ENCODE measurements at regions not wholly inside any gene's neighbourhood (a gene's known extent, or its start where the extent isn't known, plus 50 kb on each side); places are given as distances from the start of the nearest gene placed in this dataset.

- H3K18ac ChIP-seq (ENCODE audit: extremely low read depth, low read length) = no peak overlapping the region
- no peak overlapping the region for H3K4ac ChIP-seq (replicated peaks; ENCODE audit: insufficient read length, low read depth, low read length)
- no peak overlapping the region for H2BK5ac ChIP-seq (ENCODE audit: low read depth, low read length)
- 88% methylated on average over 1 of the region's 1 CpG; no CpG with 5 or more reads in 1 of the 2 experiments for WGBS, 2 experiments (ENCODE audit: extremely low coverage in 1 of 2, insufficient coverage in 1 of 2, insufficient read length in 1 of 2, insufficient replicate concordance in 2 of 2, low coverage in 1 of 2, low lambda C conversion rate in 2 of 2, missing lambda C conversion rate in 1 of 2)
- no peak overlapping the region for H4K91ac ChIP-seq (replicated peaks; ENCODE audit: insufficient read length, low read length)
- no peak overlapping the region for H2BK20ac ChIP-seq (ENCODE audit: low read length)
- H4K20me1 ChIP-seq (replicated peaks in 1 of 2; ENCODE audit: control insufficient read depth in 1 of 2, insufficient read depth in 2 of 2, low read length in 2 of 2) = no peaks in the 10 kb centered on the region
- H3K79me1 ChIP-seq (ENCODE audit: low read depth, low read length) = no peaks in the 10 kb centered on the region
- no peak overlapping the region for H4K5ac ChIP-seq (ENCODE audit: insufficient read length, low read depth, low read length)
- H3K4me2 ChIP-seq (ENCODE audit: insufficient read depth in 1 of 2, low read depth in 2 of 2, low read length in 2 of 2) = no peak overlapping the region
- DNase-seq (ENCODE audit: low read depth in 1 of 2, low spot score in 2 of 2) (no peak), FAIRE-seq (no peak)
- CTCF ChIA-PET (ENCODE audit: partially characterized antibody) = no interaction called here
- no peak for TF ChIP-seq JUND (IDR thresholded peaks at IDR 0.05; ENCODE audit: low read length)
- no peak for TF ChIP-seq CREB1 (IDR thresholded peaks at IDR 0.05)
- no peak for TF ChIP-seq TCF12 (IDR thresholded peaks at IDR 0.05; ENCODE audit: low read depth, low read length)
- TF ChIP-seq SIX5 (IDR thresholded peaks at IDR 0.05; ENCODE audit: low read depth, low read length) = no peak
- TF ChIP-seq RXRA (IDR thresholded peaks at IDR 0.05; ENCODE audit: insufficient read depth, low read depth, low read length) = no peak
- TF ChIP-seq POLR2A (IDR thresholded peaks at IDR 0.05; ENCODE audit: control extremely low read depth in 1 of 2, low read depth in 2 of 2, low read length in 2 of 2) = no peak
- no peak for TF ChIP-seq KDM5A (IDR thresholded peaks at IDR 0.05; ENCODE audit: low read length)
- no peak for TF ChIP-seq BRCA1 (IDR thresholded peaks at IDR 0.05; ENCODE audit: low read depth, low read length)
- no peak for TF ChIP-seq GABPA (IDR thresholded peaks at IDR 0.05; ENCODE audit: borderline replicate concordance, insufficient read depth, low read length)
- no peak for TF ChIP-seq KDM1A (IDR thresholded peaks at IDR 0.05; ENCODE audit: borderline replicate concordance, low read length)
- POLR2A ChIA-PET (ENCODE audit: partially characterized antibody) = no interaction called here
- H3K14ac ChIP-seq (ENCODE audit: insufficient read length) = no peak overlapping the region
- no peak overlapping the region for H2AFZ ChIP-seq (ENCODE audit: low read length)
- H3K4me1 ChIP-seq (replicated peaks in 1 of 4; ENCODE audit: control insufficient read depth in 3 of 4, insufficient read depth in 4 of 4, low read length in 3 of 4) = no peaks in the 10 kb centered on the region
- no peak overlapping the region for H2BK12ac ChIP-seq (ENCODE audit: low read depth, low read length)
- no peak overlapping the region for H3K23ac ChIP-seq (ENCODE audit: insufficient read length)
- no peaks in the 10 kb centered on the region for H3K79me2 ChIP-seq (ENCODE audit: control insufficient read depth in 1 of 2, insufficient read depth in 2 of 2, low read length in 2 of 2)
- H2BK120ac ChIP-seq (replicated peaks; ENCODE audit: low read depth, low read length) = no peak overlapping the region
- H3K27me3 ChIP-seq (replicated peaks in 1 of 4; ENCODE audit: control insufficient read depth in 3 of 4, extremely low read depth in 1 of 4, insufficient read depth in 3 of 4, low read length in 3 of 4) = no peaks in the 10 kb centered on the region
- H3K56ac ChIP-seq (replicated peaks; ENCODE audit: insufficient read length, low read depth, low read length) = no peak overlapping the region
- H3K9me3 ChIP-seq (ENCODE audit: insufficient read depth in 2 of 2, low read depth in 1 of 2, low read length in 1 of 2) = no peaks in the 10 kb centered on the region
- no peak overlapping the region for H3K27ac ChIP-seq (ENCODE audit: low read depth, low read length)
- H3K36me3 ChIP-seq (ENCODE audit: control insufficient read depth in 2 of 4, insufficient read depth in 4 of 4, low read length in 3 of 4) = no peaks in the 10 kb centered on the region
- H4K8ac ChIP-seq (ENCODE audit: extremely low read depth, insufficient read depth, low read length) = no peak overlapping the region
- H3K4me3 ChIP-seq (ENCODE audit: extremely low read depth in 1 of 4, insufficient read depth in 2 of 4, low read depth in 3 of 4, low read length in 4 of 4) = no peak overlapping the region
- no peak overlapping the region for H2AK5ac ChIP-seq (ENCODE audit: low read depth, low read length)
- H2BK15ac ChIP-seq (ENCODE audit: low read length) = no peak overlapping the region
- no peaks in the 10 kb centered on the region for H3K23me2 ChIP-seq (ENCODE audit: low read depth, low read length)
- no peak overlapping the region for H3K9ac ChIP-seq (replicated peaks in 1 of 4; ENCODE audit: extremely low read depth in 1 of 4, low read depth in 3 of 4, low read length in 3 of 4)
These were observed 2025.2 kb downstream of the PCDH7 start for GRCh38 chr4:32745351-32745750.
